ENCODE measurements at regions not wholly inside any gene's neighbourhood (a gene's known extent, or its start where the extent isn't known, plus 50 kb on each side); places are given as distances from the start of the nearest gene placed in this dataset.

- TF ChIP-seq CTCF (IDR thresholded peaks at IDR 0.05) (no peak), POLR2A (IDR thresholded peaks at IDR 0.05) (no peak), EP300 (IDR thresholded peaks at IDR 0.05; ENCODE audit: low read depth) (no peak)
These were observed 416.8 kb downstream of the RNF144A start for GRCh38 chr2:7333960-7334493.
